Activated CD4-positive, alpha-beta T cell treated with anti-CD3 and anti-CD28 coated beads, Interleukin-2, Interleukin-4, amounts not matched to agents 100 ng/mL and 50 ng/mL, durations not matched to agents 16 hours and 8 hours (primary cell): ENCODE measurements at regions not wholly inside any gene's neighbourhood (a gene's known extent, or its start where the extent isn't known, plus 50 kb on each side); places are given as distances from the start of the nearest gene placed in this dataset.

ENCODE experiments used
- DNase-seq: peaks from one replicate; pipeline ENCODE4 v3.0.0-alpha.2; 2020; ENCODE audit warnings: low spot score

- no peak for DNase-seq
Measured at GRCh38 chr15:61481886-61482285, 252.8 kb upstream of the RORA start.

DNA sequence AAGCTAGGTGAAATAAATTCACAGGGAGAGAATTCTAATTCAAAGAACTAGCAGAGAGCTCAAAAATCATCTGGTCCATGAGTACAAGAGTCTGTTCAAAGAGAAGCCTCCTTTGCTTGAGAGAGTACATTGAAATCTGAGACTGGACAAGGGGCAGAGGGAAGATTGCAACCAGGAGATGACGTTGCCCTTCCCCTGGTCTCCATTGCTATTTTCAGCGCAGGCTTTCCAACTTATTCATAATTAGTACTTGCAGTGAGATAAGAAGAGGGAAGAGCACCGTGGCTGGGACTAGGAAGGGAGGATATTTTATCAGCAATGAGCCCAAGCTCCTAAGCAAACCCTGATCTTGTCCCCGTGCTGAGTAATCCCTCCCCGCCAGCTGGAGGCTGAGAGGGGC lies 251.8 kb upstream of the RORA start:
- no peak for DNase-seq

- no peak for DNase-seq
Measured at GRCh38 chr15:61480295-61480694, 251.2 kb upstream of the RORA start.

DNA sequence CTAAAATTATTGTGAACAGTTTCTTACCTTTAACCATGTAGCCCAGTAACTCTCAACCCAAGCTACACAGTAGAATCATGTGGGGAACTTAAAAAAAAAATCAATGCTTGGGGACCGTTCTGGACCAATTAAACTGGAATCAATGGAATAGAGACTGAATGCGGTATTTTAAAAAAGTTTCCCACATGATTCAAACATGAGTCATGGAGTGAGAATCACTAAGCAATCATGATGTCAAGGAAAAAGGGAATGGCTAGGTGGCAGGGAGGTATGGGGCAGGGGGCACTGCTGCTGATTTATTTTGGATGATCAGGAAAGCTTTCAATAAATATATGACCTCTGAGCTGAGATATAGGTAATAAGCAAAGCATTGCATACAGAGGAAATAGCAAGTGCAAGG lies 250.5 kb upstream of the RORA start:
- DNase-seq = no peak

DNA sequence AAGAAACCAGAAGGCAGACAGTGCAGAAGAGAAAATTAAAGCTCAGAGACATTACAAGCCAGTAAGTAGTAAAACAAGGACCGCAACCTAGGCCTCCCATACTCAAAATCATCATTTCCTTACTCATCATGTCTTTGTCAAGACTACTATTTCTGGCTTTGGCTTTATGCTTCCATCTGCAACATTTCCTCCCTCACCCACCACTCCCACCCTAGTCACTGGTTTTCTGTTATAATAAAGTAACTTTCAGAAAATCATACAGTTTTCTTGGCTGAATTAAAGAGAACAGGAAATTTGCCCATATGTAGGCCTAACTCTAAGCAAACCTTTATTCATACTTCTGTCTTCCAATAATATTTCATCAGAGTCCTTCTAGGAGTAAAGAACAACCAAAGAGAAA lies 247.6 kb upstream of the RORA start:
- DNase-seq = no peak

GRCh38 chr15:61474796-61475195 lies 245.7 kb upstream of the RORA start:
- no peak for DNase-seq

DNA sequence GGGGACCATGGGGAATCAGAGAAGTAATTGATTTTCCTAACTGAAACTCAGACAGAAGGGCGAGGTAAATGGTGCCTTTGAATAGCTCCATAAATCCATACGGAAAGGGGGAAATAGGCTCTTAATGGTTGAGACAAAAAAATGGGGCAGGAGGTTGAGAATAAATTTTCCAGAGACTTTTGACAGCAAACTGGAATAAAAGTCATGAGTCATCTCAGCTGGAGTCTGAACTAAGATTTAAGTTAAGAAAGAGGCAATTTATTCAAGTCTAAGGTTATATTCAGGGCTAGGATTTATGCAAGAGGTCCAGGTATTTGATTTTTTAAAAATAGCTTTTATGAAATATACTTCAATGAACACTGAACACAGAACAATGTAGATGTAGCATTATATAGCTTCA lies 238.7 kb upstream of the RORA start:
- no peak for DNase-seq

GRCh38 chr15:61459785-61460707 lies 230.9 kb upstream of the RORA start:
- DNase-seq = no peak

DNA sequence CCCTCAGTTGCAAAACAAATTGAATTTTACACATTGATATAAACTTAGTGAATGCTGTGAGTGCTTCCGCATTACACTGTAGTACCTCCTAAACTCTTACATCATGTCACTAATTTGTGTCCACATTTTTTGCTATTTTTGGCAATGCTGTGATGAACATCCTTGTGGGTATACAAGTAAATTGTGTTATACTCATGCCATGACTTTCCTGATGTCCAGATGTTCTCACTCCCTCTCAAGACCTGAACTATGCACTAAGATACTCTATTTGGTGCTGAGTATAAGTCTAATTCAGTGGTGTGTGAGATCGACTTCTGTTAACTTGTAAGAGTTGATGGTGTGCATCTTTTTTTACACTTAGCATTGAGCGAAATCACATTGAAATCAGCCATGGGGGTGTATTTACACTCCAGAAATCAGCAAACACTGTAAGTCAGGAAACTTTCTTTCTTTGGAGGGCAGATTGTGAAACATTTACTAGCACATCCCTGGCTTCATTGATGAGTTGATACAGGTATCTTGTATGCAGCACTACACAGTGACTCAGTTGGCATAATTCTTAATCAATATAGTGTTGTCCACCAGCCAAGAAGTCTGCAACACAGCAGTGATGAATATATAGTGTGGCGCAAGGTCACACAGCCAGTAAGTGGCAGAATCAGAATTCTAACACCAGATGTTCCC lies 228.1 kb upstream of the RORA start:
- no peak for DNase-seq

DNA sequence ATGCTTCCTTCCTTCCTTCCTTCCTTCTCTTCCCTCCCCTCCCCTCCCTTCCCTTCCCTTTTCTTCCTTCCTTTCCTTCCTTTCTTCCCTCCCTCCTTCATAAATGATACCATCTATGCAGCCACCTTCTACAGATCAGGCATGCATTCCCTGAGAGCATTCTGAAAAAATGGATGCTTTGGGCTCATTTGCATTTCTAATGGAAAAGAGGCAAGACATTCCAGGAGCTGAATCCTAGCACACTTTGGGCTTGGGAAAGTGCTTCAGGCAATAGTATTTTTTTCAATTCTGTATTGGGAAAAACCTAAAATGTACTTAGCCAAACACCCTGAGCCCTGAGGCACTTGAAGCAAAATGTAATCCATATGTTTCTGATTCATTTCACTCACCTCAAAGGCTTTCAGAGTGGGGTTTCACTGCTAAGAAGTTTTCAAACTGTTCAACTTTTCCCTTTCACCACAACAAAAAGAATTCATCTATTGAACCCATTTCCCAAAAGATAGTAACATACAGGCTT lies 220.1 kb upstream of the RORA start:
- DNase-seq = no peak

- DNase-seq = no peak
Measured at GRCh38 chr15:61447981-61448380, 218.9 kb upstream of the RORA start.

DNA sequence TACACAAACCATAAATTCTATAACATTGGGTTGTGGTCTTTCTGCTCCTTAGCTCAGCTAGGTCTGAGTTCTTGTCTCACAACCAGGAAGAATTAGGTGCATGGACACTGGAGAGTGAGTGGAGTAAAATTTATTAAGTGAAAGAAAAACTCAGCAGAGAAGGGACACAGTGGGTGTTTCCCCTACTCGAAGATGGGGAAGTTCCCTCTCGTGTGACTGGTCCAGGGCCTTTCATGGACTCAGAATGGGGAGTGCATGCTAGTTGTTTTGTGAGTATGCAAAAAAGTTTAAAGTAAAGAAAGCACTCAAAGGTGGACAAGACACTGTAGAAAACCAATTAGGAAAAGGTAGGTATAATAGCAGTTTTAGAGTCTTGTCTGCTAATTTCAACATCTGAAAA lies 215.5 kb upstream of the RORA start:
- DNase-seq = no peak

DNA sequence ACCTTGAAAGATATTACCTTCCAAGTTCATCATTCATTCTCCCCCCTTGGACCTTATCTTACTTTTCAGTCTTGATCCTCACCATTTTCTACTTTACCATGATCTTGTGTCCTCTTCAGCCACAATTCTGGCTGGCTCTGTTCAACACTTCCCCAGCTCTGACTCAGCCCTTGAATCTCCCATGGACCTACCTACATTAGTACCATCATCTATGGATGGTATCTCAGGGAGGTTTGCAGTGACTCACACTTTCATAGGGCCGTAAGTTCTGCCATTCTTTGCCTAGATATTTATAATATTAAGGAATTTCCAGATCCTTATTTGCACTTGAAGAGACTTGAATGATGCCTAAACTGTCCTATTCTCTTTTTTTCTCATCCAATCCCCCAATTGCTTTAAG lies 213.7 kb upstream of the RORA start:
- no peak for DNase-seq

DNA sequence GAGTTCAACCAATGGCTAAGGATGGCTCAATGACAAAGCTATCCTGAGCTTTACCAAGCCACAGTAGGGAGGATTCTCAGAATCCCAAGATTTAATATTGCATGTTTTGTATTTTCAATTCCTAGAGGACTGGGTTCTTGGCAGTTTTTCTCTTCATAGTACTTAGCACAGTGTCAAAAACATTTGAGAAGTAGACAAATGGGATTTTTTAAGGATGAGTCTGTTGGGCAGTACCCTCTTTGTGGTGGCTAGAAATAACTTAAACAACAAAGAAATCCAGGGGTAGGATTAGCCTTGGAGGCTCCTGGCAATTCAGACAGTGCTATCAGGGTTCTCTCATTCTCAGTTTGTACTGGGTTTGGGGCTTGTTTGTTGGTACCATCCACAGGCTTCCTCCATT lies 212.8 kb upstream of the RORA start:
- no peak for DNase-seq

- no peak for DNase-seq
Measured at GRCh38 chr15:61426466-61426865, 197.4 kb upstream of the RORA start.

GRCh38 chr15:61425934-61426333 lies 196.8 kb upstream of the RORA start:
- no peak for DNase-seq

DNA sequence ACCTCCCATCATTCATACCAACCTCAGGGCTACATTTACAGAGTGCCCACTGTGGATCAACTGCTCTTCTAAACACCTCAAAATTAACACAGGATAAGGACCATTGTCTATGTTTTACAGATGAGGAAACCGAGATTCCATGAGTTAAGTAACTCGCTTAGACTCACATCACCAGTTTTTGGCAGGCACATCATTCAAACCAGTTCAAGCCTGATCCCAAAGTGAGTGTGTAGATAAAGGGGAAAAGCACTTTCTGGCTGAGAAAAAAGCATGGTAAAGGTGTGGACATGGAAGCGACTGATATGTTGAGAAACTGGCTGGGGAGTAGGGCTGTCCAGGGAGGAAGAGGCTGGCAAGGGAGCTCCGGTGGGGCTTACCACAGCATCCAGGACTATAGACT lies 193.7 kb upstream of the RORA start:
- no peak for DNase-seq

GRCh38 chr15:61421938-61422337 lies 192.8 kb upstream of the RORA start:
- no peak for DNase-seq

- DNase-seq = no peak
Measured at GRCh38 chr15:61421470-61421869, 192.4 kb upstream of the RORA start.

DNA sequence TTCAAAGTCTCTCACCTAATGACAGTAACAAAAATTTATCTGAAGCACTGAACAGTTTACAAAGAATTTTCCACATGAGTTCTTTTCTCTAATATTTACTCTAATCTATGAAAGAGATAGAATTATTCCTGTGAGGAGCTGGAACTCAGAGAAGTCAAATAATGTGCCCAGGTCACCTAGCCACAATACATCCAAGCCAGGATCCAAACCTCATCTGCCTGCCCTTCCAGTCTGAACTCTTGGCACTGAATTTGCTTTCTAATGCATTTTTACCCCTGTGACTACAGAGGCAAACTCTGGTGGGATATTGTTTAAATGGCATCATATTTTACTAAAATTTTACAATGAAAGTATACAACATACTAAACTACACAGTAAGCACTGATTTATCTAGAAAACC lies 191.4 kb upstream of the RORA start:
- DNase-seq = no peak

- no peak for DNase-seq
Measured at GRCh38 chr15:61415617-61416120, 186.6 kb upstream of the RORA start.

- no peak for DNase-seq
Measured at GRCh38 chr15:61411902-61412510, 182.9 kb upstream of the RORA start.

- DNase-seq = no peak
Measured at GRCh38 chr15:61410662-61411061, 181.6 kb upstream of the RORA start.
